Stomach (tissue), 4 donors: ENCODE measurements at regions not wholly inside any gene's neighbourhood (a gene's known extent, or its start where the extent isn't known, plus 50 kb on each side); places are given as distances from the start of the nearest gene placed in this dataset.

Experiments
- EP300 ChIP-seq: sonication (generic); formaldehyde crosslinking; IDR thresholded peaks from one replicate; pipeline ENCODE4 v1.6.1; 2017; ENCODE audit warnings: antibody characterized with exemption
- POLR2AphosphoS5 ChIP-seq, 3 donors: sonication (generic); formaldehyde crosslinking; IDR thresholded peaks; one replicate each; pipeline ENCODE4 v1.6.1; 2016; ENCODE audit warnings: antibody characterized with exemption in 3 of 3
- TF ChIP-seq, protein P1 (sequence below), 7 experiments: fragments of 450-650 bp in 4 of 7; fragments of 200-600 bp in 3 of 7; sonication (generic) in 3 of 7; IDR thresholded peaks; one replicate each; pipeline ENCODE4 v1.5.1; 2016 to 2019; ENCODE audit warnings: antibody characterized with exemption in 7 of 7, control low read depth in 2 of 7, mild to moderate bottlenecking in 1 of 7

DNA sequence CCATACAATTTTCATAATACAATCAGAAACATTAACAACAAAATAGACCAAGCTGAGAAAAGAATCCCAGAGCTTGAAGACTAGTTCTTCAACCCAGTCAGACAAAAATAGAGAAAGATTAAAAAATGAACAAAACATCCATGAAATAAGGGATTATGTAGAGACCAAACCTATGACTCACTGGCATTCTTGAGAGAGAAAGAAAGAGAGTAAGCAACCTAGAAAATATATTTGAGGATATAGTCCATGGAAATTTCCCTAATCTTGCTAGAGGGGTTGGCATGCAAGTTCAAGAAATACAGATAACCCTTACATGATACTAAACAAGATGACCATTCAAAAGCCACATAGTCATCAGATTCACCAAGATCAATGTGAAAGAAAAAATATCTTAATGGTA, 281.7 kb downstream of the CCDC85A start:
- TF ChIP-seq POLR2AphosphoS5 (IDR thresholded peaks at IDR 0.05) (no peak), EP300 (no peak)
- TF ChIP-seq, protein P1, sequence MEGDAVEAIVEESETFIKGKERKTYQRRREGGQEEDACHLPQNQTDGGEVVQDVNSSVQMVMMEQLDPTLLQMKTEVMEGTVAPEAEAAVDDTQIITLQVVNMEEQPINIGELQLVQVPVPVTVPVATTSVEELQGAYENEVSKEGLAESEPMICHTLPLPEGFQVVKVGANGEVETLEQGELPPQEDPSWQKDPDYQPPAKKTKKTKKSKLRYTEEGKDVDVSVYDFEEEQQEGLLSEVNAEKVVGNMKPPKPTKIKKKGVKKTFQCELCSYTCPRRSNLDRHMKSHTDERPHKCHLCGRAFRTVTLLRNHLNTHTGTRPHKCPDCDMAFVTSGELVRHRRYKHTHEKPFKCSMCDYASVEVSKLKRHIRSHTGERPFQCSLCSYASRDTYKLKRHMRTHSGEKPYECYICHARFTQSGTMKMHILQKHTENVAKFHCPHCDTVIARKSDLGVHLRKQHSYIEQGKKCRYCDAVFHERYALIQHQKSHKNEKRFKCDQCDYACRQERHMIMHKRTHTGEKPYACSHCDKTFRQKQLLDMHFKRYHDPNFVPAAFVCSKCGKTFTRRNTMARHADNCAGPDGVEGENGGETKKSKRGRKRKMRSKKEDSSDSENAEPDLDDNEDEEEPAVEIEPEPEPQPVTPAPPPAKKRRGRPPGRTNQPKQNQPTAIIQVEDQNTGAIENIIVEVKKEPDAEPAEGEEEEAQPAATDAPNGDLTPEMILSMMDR (IDR thresholded peaks at IDR 0.05): no peak
